ENCODE measurements at regions not wholly inside any gene's neighbourhood (a gene's known extent, or its start where the extent isn't known, plus 50 kb on each side); places are given as distances from the start of the nearest gene placed in this dataset.

GRCh38 chr2:2413525-2413924, 82.5 kb upstream of the MYT1L start:
- no peak for TF ChIP-seq ZNF274 (IDR thresholded peaks at IDR 0.05; ENCODE audit: low read depth, low read length)
- H3K4me3 ChIP-seq (ENCODE audit: low read length) = no peak overlapping the region

GRCh38 chr2:2410987-2411386, 79.9 kb upstream of the MYT1L start:
- no peak for TF ChIP-seq ZNF274 (IDR thresholded peaks at IDR 0.05; ENCODE audit: low read depth, low read length)
- no peak overlapping the region for H3K4me3 ChIP-seq (ENCODE audit: low read length)

- H3K4me3 ChIP-seq (ENCODE audit: low read length) = no peak overlapping the region
- no peak for TF ChIP-seq ZNF274 (IDR thresholded peaks at IDR 0.05; ENCODE audit: low read depth, low read length)
These were observed 78.4 kb upstream of the MYT1L start for GRCh38 chr2:2409481-2409880.

- no peak overlapping the region for H3K4me3 ChIP-seq (ENCODE audit: low read length)
- TF ChIP-seq ZNF274 (IDR thresholded peaks at IDR 0.05; ENCODE audit: low read depth, low read length) = no peak
These were observed 74.7 kb upstream of the MYT1L start for GRCh38 chr2:2405780-2406179.

GRCh38 chr2:2400286-2401038, 69.4 kb upstream of the MYT1L start:
- TF ChIP-seq ZNF274 (IDR thresholded peaks at IDR 0.05; ENCODE audit: low read depth, low read length) = no peak
- H3K4me3 ChIP-seq (ENCODE audit: low read length) = no peak overlapping the region

- H3K4me3 ChIP-seq (ENCODE audit: low read length) = no peak overlapping the region
- TF ChIP-seq ZNF274 (IDR thresholded peaks at IDR 0.05; ENCODE audit: low read depth, low read length) = no peak
These were observed 68.3 kb upstream of the MYT1L start for GRCh38 chr2:2399396-2399795.

GRCh38 chr2:2392332-2392731, 61.3 kb upstream of the MYT1L start:
- H3K4me3 ChIP-seq (ENCODE audit: low read length) = no peak overlapping the region
- TF ChIP-seq ZNF274 (IDR thresholded peaks at IDR 0.05; ENCODE audit: low read depth, low read length) = no peak

- no peak overlapping the region for H3K4me3 ChIP-seq (ENCODE audit: low read length)
- TF ChIP-seq ZNF274 (IDR thresholded peaks at IDR 0.05; ENCODE audit: low read depth, low read length) = no peak
These were observed 58.1 kb upstream of the MYT1L start for GRCh38 chr2:2389215-2389614.
